NCI-H524 (cell line): ENCODE measurements at regions not wholly inside any gene's neighbourhood (a gene's known extent, or its start where the extent isn't known, plus 50 kb on each side); places are given as distances from the start of the nearest gene placed in this dataset.
"Not testable (repeated sequence)": the region's sequence is repeated elsewhere in the genome, so short reads cannot be mapped to it uniquely, and the experiment has no call there.

ENCODE experiments used
- DNase-seq, 2 experiments: peaks; one replicate each; lab custom pipeline; 2025; lab: John Stamatoyannopoulos, UW

GRCh38 chr10:50999163-50999562 is 75.1 kb upstream of the PRKG1 start:
- no peak for DNase-seq

GRCh38 chr10:51000164-51000563 is 74.1 kb upstream of the PRKG1 start:
- DNase-seq: no peak

GRCh38 chr10:51000976-51001375 is 73.3 kb upstream of the PRKG1 start:
- no peak for DNase-seq

- DNase-seq: peak in 1 of 2 experiments; percentile 1
These were observed 72.7 kb upstream of the PRKG1 start for GRCh38 chr10:51001587-51001986.

GRCh38 chr10:51002469-51002868 is 71.8 kb upstream of the PRKG1 start:
- DNase-seq: no peak

GRCh38 chr10:51004776-51005175 is 69.5 kb upstream of the PRKG1 start:
- no peak for DNase-seq

- no peak for DNase-seq
These were observed 68.7 kb upstream of the PRKG1 start for GRCh38 chr10:51005551-51005950.

- no peak for DNase-seq
These were observed 67.6 kb upstream of the PRKG1 start for GRCh38 chr10:51006686-51007085.

- no peak for DNase-seq
These were observed 66.5 kb upstream of the PRKG1 start for GRCh38 chr10:51007781-51008180.

- no peak for DNase-seq
These were observed 65.9 kb upstream of the PRKG1 start for GRCh38 chr10:51008346-51008745.

- DNase-seq: peak; percentile 6 to 21
These were observed 63.3 kb upstream of the PRKG1 start for GRCh38 chr10:51010977-51011376.

- DNase-seq: no peak
These were observed 62.2 kb upstream of the PRKG1 start for GRCh38 chr10:51012073-51012472.

GRCh38 chr10:51014680-51015389 is 59.5 kb upstream of the PRKG1 start:
- no peak for DNase-seq

GRCh38 chr10:51015390-51015754 is 58.9 kb upstream of the PRKG1 start:
- not testable (repeated sequence) for DNase-seq

- DNase-seq: no peak
These were observed 54.1 kb upstream of the PRKG1 start for GRCh38 chr10:51020200-51020599.

GRCh38 chr10:51022933-51023585 is 51.2 kb upstream of the PRKG1 start:
- no peak for DNase-seq

- DNase-seq: no peak
These were observed 50.7 kb upstream of the PRKG1 start for GRCh38 chr10:51023636-51024035.
